Thyroid gland (tissue), 4 donors: ENCODE measurements at regions not wholly inside any gene's neighbourhood (a gene's known extent, or its start where the extent isn't known, plus 50 kb on each side); places are given as distances from the start of the nearest gene placed in this dataset.
"Not testable (repeated sequence)": the region's sequence is repeated elsewhere in the genome, so short reads cannot be mapped to it uniquely, and the experiment has no call there.

Experiments used
- DNase-seq, 2 donors: peaks; one replicate each; pipeline ENCODE4 v3.0.0-alpha.2; 2019
- H3K27ac ChIP-seq, 3 donors: fragments of 200-600 bp; sonication (generic); 1 replicate in 2 of 3; 2 replicates in 1 of 3; pipeline ENCODE4 v1.5.1; 2016 to 2019; ENCODE audit warnings: mild to moderate bottlenecking in 1 of 3, moderate library complexity in 1 of 3
- H3K27me3 ChIP-seq: fragments of 200-600 bp; sonication (generic); one replicate; pipeline ENCODE4 v1.5.1; 2019
- H3K36me3 ChIP-seq, 2 donors: fragments of 200-600 bp; sonication (generic); one replicate each; pipeline ENCODE4 v1.5.1; 2016 to 2019
- H3K4me1 ChIP-seq, 2 donors: fragments of 200-600 bp; sonication (generic); one replicate each; pipeline ENCODE4 v1.5.1; 2017 to 2019
- H3K4me3 ChIP-seq, 3 donors: fragments of 200-600 bp; sonication (generic); replicated peaks in 1 of 3; 1 replicate in 2 of 3; 2 replicates in 1 of 3; pipeline ENCODE4 v1.5.1; 2016; ENCODE audit warnings: mild to moderate bottlenecking in 1 of 3
- H3K9me3 ChIP-seq: fragments of 200-600 bp; sonication (generic); one replicate; pipeline ENCODE4 v1.5.1; 2017
- CTCF ChIP-seq, 6 experiments: fragments of 200-600 bp in 3 of 6; fragments of 450-650 bp in 3 of 6; sonication (generic) in 3 of 6; IDR thresholded peaks; one replicate each; pipeline ENCODE4 v1.5.1; 2016 to 2019; ENCODE audit warnings: antibody characterized with exemption in 6 of 6, mild to moderate bottlenecking in 2 of 6, inconsistent platforms in 1 of 6, moderate library complexity in 1 of 6
- POLR2A ChIP-seq, 2 donors: fragments of 450-650 bp; IDR thresholded peaks; one replicate each; pipeline ENCODE4 v1.6.1; 2017; ENCODE audit warnings: antibody characterized with exemption in 2 of 2, mild to moderate bottlenecking in 2 of 2, moderate library complexity in 1 of 2
- WGBS, 2 donors: methylation state at CpG; one replicate each; pipeline ENCODE4 v1.1.5; 2017; 5-methylcytosine and 5-hydroxymethylcytosine counted together
- intact Hi-C: fragments of 100-400 bp; cut with DNase I; formaldehyde crosslinking; loops from one replicate; pipeline ENCODE4 v1.15.1; 2023

GRCh38 chr18:57882465-57882864 is 79.3 kb upstream of the ATP8B1 start:
- no peak for TF ChIP-seq CTCF (IDR thresholded peaks at IDR 0.05)
- TF ChIP-seq POLR2A (IDR thresholded peaks at IDR 0.05): no peak
- 67 to 71% methylated on average over 3 of the region's 3 CpGs for WGBS, 2 donors

GRCh38 chr18:57881818-57882413 is 78.8 kb upstream of the ATP8B1 start:
- H3K27me3 ChIP-seq: no peaks in the 10 kb centered on the region
- TF ChIP-seq POLR2A (IDR thresholded peaks at IDR 0.05) (no peak), CTCF (IDR thresholded peaks at IDR 0.05) (peak; percentile 80 to 96 (median 91))
- intact Hi-C loops: loop anchor here (5.0 to 10.0 kb wide), 2 partner anchors 240 to 613 kb away; no protein-coding TSS in a partner anchor
- H3K4me1 ChIP-seq: no peaks in the 10 kb centered on the region
- H3K27ac ChIP-seq: no peak overlapping the region
- H3K9me3 ChIP-seq: no peaks in the 10 kb centered on the region
- 43 to 46% methylated on average over 10 of the region's 10 CpGs for WGBS, 2 donors
- no peak overlapping the region for H3K4me3 ChIP-seq
- peak; percentile 67 to 79 for DNase-seq
- no peaks in the 10 kb centered on the region for H3K36me3 ChIP-seq

More at GRCh38 chr18:57882465-57882864, 79.3 kb upstream of the ATP8B1 start:
- Histone ChIP-seq H3K27me3 (no peaks in the 10 kb centered on the region), H3K36me3 (no peaks in the 10 kb centered on the region), H3K27ac (no peak overlapping the region), H3K9me3 (no peaks in the 10 kb centered on the region), H3K4me1 (no peaks in the 10 kb centered on the region), H3K4me3 (no peak overlapping the region)
- DNase-seq: no peak
- intact Hi-C loops: loop anchor here (5.0 to 10.0 kb wide), 2 partner anchors 240 to 612 kb away; no protein-coding TSS in a partner anchor

- not testable (repeated sequence) for H3K36me3 ChIP-seq, H3K9me3 ChIP-seq, H3K27ac ChIP-seq, H3K4me3 ChIP-seq, DNase-seq, H3K4me1 ChIP-seq, H3K27me3 ChIP-seq
- intact Hi-C loops: loop anchor here (5.0 to 10.0 kb wide), 2 partner anchors 242 to 615 kb away; no protein-coding TSS in a partner anchor
- 94 to 98% methylated on average over 4 of the region's 4 CpGs for WGBS, 2 donors
Measured at GRCh38 chr18:57879924-57880323, 76.8 kb upstream of the ATP8B1 start.

GRCh38 chr18:57869221-57869620 is 66.1 kb upstream of the ATP8B1 start:
- no peaks in the 10 kb centered on the region for H3K9me3 ChIP-seq
- H3K4me3 ChIP-seq: no peak overlapping the region
- H3K4me1 ChIP-seq: no peaks in the 10 kb centered on the region
- H3K36me3 ChIP-seq: no peaks in the 10 kb centered on the region
- TF ChIP-seq CTCF (IDR thresholded peaks at IDR 0.05): no peak
- no peak overlapping the region for H3K27ac ChIP-seq
- no peaks in the 10 kb centered on the region for H3K27me3 ChIP-seq
- intact Hi-C loops: no loop called here
- no peak for DNase-seq

- Histone ChIP-seq H3K36me3 (no peaks in the 10 kb centered on the region), H3K27ac (no peak overlapping the region), H3K4me3 (no peak overlapping the region), H3K9me3 (no peaks in the 10 kb centered on the region), H3K4me1 (no peaks in the 10 kb centered on the region), H3K27me3 (no peaks in the 10 kb centered on the region)
- WGBS, 2 donors: 62 to 96% methylated on average over 3 of the region's 3 CpGs
- DNase-seq: no peak
- intact Hi-C loops: no loop called here
- TF ChIP-seq POLR2A (IDR thresholded peaks at IDR 0.05) (no peak), CTCF (IDR thresholded peaks at IDR 0.05) (no peak)
Measured at GRCh38 chr18:57866355-57866754, 63.2 kb upstream of the ATP8B1 start.
